ENCODE measurements at regions not wholly inside any gene's neighbourhood (a gene's known extent, or its start where the extent isn't known, plus 50 kb on each side); places are given as distances from the start of the nearest gene placed in this dataset.

GRCh38 chr16:86338403-86339115, 171.8 kb upstream of the FOXF1 start:
- TF ChIP-seq CTCF (IDR thresholded peaks at IDR 0.05; ENCODE audit: insufficient read depth, low read length) (no peak), REST (IDR thresholded peaks at IDR 0.05; ENCODE audit: insufficient replicate concordance, low read depth) (no peak), POLR2AphosphoS5 (IDR thresholded peaks at IDR 0.05; ENCODE audit: low read depth) (no peak), SPI1 (IDR thresholded peaks at IDR 0.05; ENCODE audit: borderline replicate concordance, low read depth) (no peak)

Measured in HL-60 (cell line).